ENCODE measurements at regions not wholly inside any gene's neighbourhood (a gene's known extent, or its start where the extent isn't known, plus 50 kb on each side); places are given as distances from the start of the nearest gene placed in this dataset.
"Not testable (repeated sequence)": the region's sequence is repeated elsewhere in the genome, so short reads cannot be mapped to it uniquely, and the experiment has no call there.

DNA sequence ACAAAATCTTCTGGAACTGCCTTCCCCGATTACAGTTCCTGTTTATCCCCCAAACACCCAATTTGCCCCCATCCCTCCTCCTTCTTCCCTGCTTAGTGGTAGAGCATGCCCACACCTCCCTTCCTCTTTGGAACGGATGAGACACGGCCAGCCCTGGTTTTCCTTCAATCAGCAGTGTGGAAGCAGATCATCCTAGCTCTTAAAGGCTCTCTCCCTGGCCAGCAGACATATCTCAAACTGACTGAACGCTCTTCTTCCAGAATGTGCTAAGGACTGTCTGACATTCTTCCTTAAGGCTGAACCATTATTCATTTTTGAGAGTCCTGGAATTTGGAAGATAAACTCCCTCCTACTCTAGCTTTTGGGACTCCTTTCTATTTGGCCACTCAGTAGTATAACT lies 161.1 kb downstream of the TRIML1 start:
- Histone ChIP-seq H3K4me1 (ENCODE audit: insufficient read depth, low read length) (peaks cover 3% of the 10 kb centered on the region; the same call in 1 of the 2 replicates), H3K9ac (ENCODE audit: low read depth, low read length) (no peak overlapping the region), H3K9me3 (ENCODE audit: control insufficient read depth, insufficient read depth, low read length) (0 out of 2 replicates have a peak, but pooled peaks cover 2% of the 10 kb centered on the region), H3K36me3 (ENCODE audit: insufficient read depth, low read length) (no peaks in the 10 kb centered on the region)

- Histone ChIP-seq H3K9ac (ENCODE audit: low read depth, low read length) (peak overlapping the region; percentile 37; the same call in 1 of the 2 replicates), H3K4me1 (ENCODE audit: insufficient read depth, low read length) (peaks cover 13% of the 10 kb centered on the region; the same call in 1 of the 2 replicates), H3K36me3 (ENCODE audit: insufficient read depth, low read length) (no peaks in the 10 kb centered on the region), H3K9me3 (ENCODE audit: control insufficient read depth, insufficient read depth, low read length) (0 out of 2 replicates have a peak, but pooled peaks cover 2% of the 10 kb centered on the region)
Measured at GRCh38 chr4:188305690-188306089, 166.4 kb downstream of the TRIML1 start.

DNA sequence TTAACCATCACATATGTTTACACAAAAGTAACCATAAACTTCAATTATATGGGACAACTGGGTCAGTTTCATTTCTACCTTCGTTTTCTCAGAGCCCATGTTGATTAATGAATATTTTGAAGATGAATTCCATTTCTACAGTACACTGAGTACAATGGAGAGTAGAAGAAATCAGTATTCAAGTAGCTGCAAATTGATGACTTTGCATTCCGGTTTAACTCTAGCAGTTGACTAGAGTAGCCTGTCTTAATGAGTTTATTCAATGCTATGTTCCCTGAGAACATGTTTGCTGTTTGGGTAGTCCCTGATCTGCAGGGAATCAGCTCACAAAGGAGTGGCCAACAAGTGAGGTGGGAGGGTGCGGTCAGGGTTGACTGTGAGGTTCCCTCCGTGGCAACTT lies 168.3 kb downstream of the TRIML1 start:
- H3K9me3 ChIP-seq (ENCODE audit: control insufficient read depth, insufficient read depth, low read length): 0 out of 2 replicates have a peak, but pooled peaks cover 2% of the 10 kb centered on the region
- no peaks in the 10 kb centered on the region for H3K36me3 ChIP-seq (ENCODE audit: insufficient read depth, low read length)
- no peak overlapping the region for H3K9ac ChIP-seq (ENCODE audit: low read depth, low read length)
- peaks cover 13% of the 10 kb centered on the region; the same call in 1 of the 2 replicates for H3K4me1 ChIP-seq (ENCODE audit: insufficient read depth, low read length)

DNA sequence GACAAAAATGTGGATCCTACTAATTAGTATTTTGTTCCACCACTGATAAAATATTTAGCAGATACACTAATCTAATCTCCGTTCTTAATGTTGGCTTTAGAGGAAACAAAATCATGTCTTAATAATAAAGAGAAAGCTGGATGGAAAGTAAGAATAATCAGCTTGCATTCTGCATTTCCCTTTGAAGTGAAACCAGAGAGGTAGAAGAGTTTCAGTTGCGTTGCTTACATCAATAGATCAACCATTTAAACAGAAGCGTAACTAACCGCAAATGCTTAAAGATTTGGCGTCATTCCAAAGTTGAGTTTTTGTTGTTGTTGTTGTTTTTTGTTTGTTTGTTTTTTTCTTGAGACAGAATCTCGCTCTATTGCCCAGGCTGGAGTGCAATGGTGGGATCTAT lies 168.9 kb downstream of the TRIML1 start:
- Histone ChIP-seq H3K9ac (ENCODE audit: low read depth, low read length) (no peak overlapping the region), H3K4me1 (ENCODE audit: insufficient read depth, low read length) (peaks cover 13% of the 10 kb centered on the region; the same call in 1 of the 2 replicates), H3K9me3 (ENCODE audit: control insufficient read depth, insufficient read depth, low read length) (0 out of 2 replicates have a peak, but pooled peaks cover 2% of the 10 kb centered on the region), H3K36me3 (ENCODE audit: insufficient read depth, low read length) (no peaks in the 10 kb centered on the region)

DNA sequence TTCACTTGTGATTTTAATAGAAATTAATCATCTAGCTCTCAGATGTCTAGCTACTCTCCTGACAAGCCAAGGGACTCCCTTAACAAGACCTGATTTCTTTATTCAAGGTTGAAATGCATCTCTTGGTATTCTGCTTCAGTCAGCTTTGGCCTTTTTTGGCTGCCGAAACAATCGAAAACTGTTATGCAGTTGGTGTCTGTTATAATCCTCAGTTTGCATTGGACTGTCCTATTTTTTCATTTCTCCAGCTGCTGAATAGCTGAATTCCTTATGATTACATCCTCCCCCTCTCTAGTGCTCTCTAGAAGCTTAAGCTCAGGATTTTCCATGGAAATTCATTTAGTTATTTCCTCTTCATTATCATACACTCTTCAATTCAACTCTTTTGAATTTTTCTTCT lies 177.2 kb downstream of the TRIML1 start:
- H3K9ac ChIP-seq (ENCODE audit: low read depth, low read length): no peak overlapping the region
- no peaks in the 10 kb centered on the region for H3K4me1 ChIP-seq (ENCODE audit: insufficient read depth, low read length)
- H3K36me3 ChIP-seq (ENCODE audit: insufficient read depth, low read length): no peaks in the 10 kb centered on the region
- no peaks in the 10 kb centered on the region for H3K9me3 ChIP-seq (ENCODE audit: control insufficient read depth, insufficient read depth, low read length)

DNA sequence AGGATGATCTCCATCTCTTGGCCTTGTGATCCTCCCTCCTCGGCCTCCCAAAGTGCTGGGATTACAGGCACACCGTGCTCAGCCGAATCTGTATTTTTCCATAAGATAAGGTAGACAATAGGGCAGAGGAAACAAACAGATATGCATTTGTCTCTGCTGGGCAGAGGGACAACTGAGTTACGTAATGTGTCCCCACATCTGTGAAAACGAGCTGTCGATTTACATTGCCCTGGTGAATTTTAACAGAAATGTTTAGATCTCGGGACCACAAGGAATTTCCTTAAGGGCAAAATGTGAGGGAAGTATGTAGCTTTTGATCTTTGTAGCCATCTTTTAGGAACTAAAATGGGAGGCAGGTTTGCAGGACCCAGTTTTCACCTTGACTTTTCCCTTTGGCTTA lies 189.7 kb downstream of the TRIML1 start:
- H3K9me3 ChIP-seq (ENCODE audit: control insufficient read depth, insufficient read depth, low read length): no peaks in the 10 kb centered on the region; the same call in 1 of the 2 replicates
- no peaks in the 10 kb centered on the region for H3K36me3 ChIP-seq (ENCODE audit: insufficient read depth, low read length)
- H3K4me1 ChIP-seq (ENCODE audit: insufficient read depth, low read length): no peaks in the 10 kb centered on the region
- no peak overlapping the region for H3K9ac ChIP-seq (ENCODE audit: low read depth, low read length)

- Histone ChIP-seq H3K36me3 (ENCODE audit: insufficient read depth, low read length) (no peaks in the 10 kb centered on the region), H3K4me1 (ENCODE audit: insufficient read depth, low read length) (no peaks in the 10 kb centered on the region), H3K9ac (ENCODE audit: low read depth, low read length) (no peak overlapping the region), H3K9me3 (ENCODE audit: control insufficient read depth, insufficient read depth, low read length) (no peaks in the 10 kb centered on the region; the same call in 1 of the 2 replicates)
Measured at GRCh38 chr4:188329521-188329920, 190.3 kb downstream of the TRIML1 start.

- Histone ChIP-seq H3K4me1 (ENCODE audit: insufficient read depth, low read length) (no peaks in the 10 kb centered on the region), H3K9ac (ENCODE audit: low read depth, low read length) (no peak overlapping the region), H3K9me3 (ENCODE audit: control insufficient read depth, insufficient read depth, low read length) (no peaks in the 10 kb centered on the region), H3K36me3 (ENCODE audit: insufficient read depth, low read length) (no peaks in the 10 kb centered on the region)
Measured at GRCh38 chr4:188332265-188332664, 193.0 kb downstream of the TRIML1 start.

GRCh38 chr4:188336891-188337290 lies 197.7 kb downstream of the TRIML1 start:
- H3K36me3 ChIP-seq (ENCODE audit: insufficient read depth, low read length): no peaks in the 10 kb centered on the region
- no peaks in the 10 kb centered on the region for H3K9me3 ChIP-seq (ENCODE audit: control insufficient read depth, insufficient read depth, low read length)
- no peaks in the 10 kb centered on the region for H3K4me1 ChIP-seq (ENCODE audit: insufficient read depth, low read length)
- no peak overlapping the region for H3K9ac ChIP-seq (ENCODE audit: low read depth, low read length)

DNA sequence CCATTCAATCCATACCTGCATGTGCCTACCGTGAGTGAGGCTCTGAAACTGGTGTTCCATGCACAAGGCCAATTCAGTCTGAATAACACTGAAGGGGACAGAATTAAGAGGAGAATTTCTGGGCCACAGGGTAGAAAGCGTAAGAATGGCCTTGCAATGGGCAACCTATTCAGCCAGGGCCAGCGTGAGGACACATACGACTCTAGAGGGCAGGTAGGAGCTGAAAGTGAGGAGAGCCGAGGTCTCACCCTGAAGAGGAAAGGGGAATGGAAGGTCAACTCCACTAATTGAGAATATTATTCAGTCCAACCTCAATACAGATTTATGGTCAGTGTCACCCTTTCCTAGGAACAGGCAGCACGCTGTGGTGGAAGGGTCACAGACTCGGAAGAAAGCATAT lies 202.2 kb downstream of the TRIML1 start:
- Histone ChIP-seq H3K9ac (ENCODE audit: low read depth, low read length) (no peak overlapping the region), H3K4me1 (ENCODE audit: insufficient read depth, low read length) (peaks cover 3% of the 10 kb centered on the region; the same call in 1 of the 2 replicates), H3K9me3 (ENCODE audit: control insufficient read depth, insufficient read depth, low read length) (no peaks in the 10 kb centered on the region), H3K36me3 (ENCODE audit: insufficient read depth, low read length) (no peaks in the 10 kb centered on the region)

GRCh38 chr4:188346171-188346809 lies 207.0 kb downstream of the TRIML1 start:
- Histone ChIP-seq H3K9me3 (ENCODE audit: control insufficient read depth, insufficient read depth, low read length) (no peaks in the 10 kb centered on the region), H3K9ac (ENCODE audit: low read depth, low read length) (no peak overlapping the region; the same call in 1 of the 2 replicates), H3K4me1 (ENCODE audit: insufficient read depth, low read length) (peaks cover 3% of the 10 kb centered on the region; the same call in 1 of the 2 replicates), H3K36me3 (ENCODE audit: insufficient read depth, low read length) (no peaks in the 10 kb centered on the region)

DNA sequence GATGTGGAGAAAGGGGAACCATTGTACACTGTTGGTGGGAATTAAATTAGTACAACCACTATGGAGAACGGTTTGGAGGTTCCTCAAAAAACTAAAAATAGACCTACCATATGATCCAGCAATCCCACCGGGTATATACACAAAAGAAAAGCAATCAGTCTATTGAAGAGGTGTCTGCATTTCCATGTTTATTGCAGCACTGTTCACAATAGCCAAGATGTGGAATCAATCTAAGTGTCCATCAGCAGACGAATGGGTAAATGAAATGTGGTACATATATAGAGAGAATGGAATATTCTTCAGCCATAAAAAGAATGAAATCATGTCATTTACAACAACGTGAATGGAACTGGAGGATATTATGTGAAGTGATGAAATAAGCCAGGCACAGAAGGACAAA lies 208.1 kb downstream of the TRIML1 start:
- H3K36me3 ChIP-seq (ENCODE audit: insufficient read depth, low read length): no peaks in the 10 kb centered on the region
- H3K9me3 ChIP-seq (ENCODE audit: control insufficient read depth, insufficient read depth, low read length): no peaks in the 10 kb centered on the region
- H3K4me1 ChIP-seq (ENCODE audit: insufficient read depth, low read length): peaks cover 3% of the 10 kb centered on the region; the same call in 1 of the 2 replicates
- no peak overlapping the region for H3K9ac ChIP-seq (ENCODE audit: low read depth, low read length)

DNA sequence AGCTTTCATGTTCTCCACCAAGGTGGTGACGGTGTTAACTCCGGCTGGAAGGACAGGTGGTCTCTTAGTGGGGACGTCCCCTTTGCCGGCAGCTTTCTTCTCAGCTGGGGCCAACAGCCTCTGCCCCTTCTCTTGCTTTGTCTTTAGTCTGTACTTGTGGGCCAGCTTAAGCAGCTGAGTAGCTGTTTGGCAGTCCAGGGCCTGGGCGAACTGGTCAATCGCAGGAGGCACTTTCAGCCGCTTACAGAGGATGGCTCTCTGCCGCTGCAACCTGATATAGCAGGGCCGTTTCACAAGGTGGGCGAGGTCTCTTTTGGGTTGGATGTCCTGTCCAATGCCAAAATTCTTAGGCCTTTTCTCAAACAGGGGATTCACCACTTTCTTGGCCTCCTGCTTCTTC lies 210.3 kb downstream of the TRIML1 start:
- H3K4me1 ChIP-seq (ENCODE audit: insufficient read depth, low read length); H3K36me3 ChIP-seq (ENCODE audit: insufficient read depth, low read length); H3K9me3 ChIP-seq (ENCODE audit: control insufficient read depth, insufficient read depth, low read length); H3K9ac ChIP-seq (ENCODE audit: low read depth, low read length): not testable (repeated sequence)

DNA sequence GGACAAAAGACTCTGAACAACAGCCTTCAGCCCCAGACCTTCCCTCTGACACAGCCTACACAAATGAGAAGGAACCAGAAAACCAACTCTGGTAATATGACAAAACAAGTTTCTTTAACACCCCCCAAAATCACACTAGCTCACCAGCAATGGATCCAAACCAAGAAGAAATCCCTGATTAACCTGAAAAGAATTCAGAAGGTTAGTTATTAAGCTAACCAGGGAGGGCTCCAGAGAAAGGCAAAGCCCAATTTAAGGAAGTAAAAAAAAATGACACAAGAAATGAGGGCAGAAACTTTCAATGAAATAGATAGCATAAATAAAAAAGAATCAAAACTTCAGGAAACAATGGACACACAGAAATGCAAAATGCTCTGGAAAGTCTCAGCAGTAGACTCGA lies 224.0 kb downstream of the TRIML1 start:
- Histone ChIP-seq H3K9me3 (ENCODE audit: control insufficient read depth, insufficient read depth, low read length) (no peaks in the 10 kb centered on the region), H3K9ac (ENCODE audit: low read depth, low read length) (no peak overlapping the region), H3K36me3 (ENCODE audit: insufficient read depth, low read length) (no peaks in the 10 kb centered on the region)

GRCh38 chr4:188370777-188371176 lies 231.5 kb downstream of the TRIML1 start:
- no peaks in the 10 kb centered on the region for H3K9me3 ChIP-seq (ENCODE audit: control insufficient read depth, insufficient read depth, low read length)
- H3K4me1 ChIP-seq (ENCODE audit: insufficient read depth, low read length): no peaks in the 10 kb centered on the region
- no peak overlapping the region for H3K9ac ChIP-seq (ENCODE audit: low read depth, low read length)
- no peaks in the 10 kb centered on the region for H3K36me3 ChIP-seq (ENCODE audit: insufficient read depth, low read length)

More for the DNA sequence above, 224.0 kb downstream of the TRIML1 start:
- no peaks in the 10 kb centered on the region for H3K4me1 ChIP-seq (ENCODE audit: insufficient read depth, low read length)
